GM12873 (cell line): ENCODE measurements at regions not wholly inside any gene's neighbourhood (a gene's known extent, or its start where the extent isn't known, plus 50 kb on each side); places are given as distances from the start of the nearest gene placed in this dataset.

Source experiments
- CTCF ChIP-seq: IDR thresholded peaks from 2 replicates; pipeline ENCODE4 v1.5.1; 2012; ENCODE audit warnings: low read depth, mild to moderate bottlenecking, moderate library complexity, low read length, control low read depth; ENCODE audit not compliant: insufficient read depth; ENCODE audit errors: missing control alignments

- no peak for TF ChIP-seq CTCF
Observed at GRCh38 chr12:107225635-107226034, 132.3 kb upstream of the CRY1 start.

- TF ChIP-seq CTCF, result no peak
Observed at GRCh38 chr12:107226126-107226525, 132.8 kb upstream of the CRY1 start.

- no peak for TF ChIP-seq CTCF
Observed at GRCh38 chr12:107228076-107228475, 134.7 kb upstream of the CRY1 start.

DNA sequence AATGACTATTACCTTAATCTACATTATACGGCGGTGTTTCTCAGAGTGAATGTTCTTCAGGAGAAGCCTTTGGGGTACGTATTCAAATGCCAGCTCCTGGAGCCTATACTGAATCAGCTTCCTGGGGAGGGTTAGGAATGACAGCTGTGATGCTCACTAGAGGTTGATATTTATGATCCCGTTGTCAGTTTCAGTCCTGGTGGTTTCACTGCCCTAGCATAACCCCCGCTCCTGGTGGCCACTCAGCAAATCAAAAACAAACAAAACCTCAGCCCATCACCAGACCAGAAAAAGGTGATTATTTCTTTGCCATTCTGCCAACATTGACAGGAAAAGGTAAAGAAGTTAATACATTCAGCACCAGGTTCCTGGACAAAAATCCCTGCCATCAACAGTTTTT is 136.5 kb upstream of the CRY1 start:
- TF ChIP-seq CTCF, result no peak

- TF ChIP-seq CTCF, result no peak
Observed at GRCh38 chr12:107231303-107231702, 138.0 kb upstream of the CRY1 start.

DNA sequence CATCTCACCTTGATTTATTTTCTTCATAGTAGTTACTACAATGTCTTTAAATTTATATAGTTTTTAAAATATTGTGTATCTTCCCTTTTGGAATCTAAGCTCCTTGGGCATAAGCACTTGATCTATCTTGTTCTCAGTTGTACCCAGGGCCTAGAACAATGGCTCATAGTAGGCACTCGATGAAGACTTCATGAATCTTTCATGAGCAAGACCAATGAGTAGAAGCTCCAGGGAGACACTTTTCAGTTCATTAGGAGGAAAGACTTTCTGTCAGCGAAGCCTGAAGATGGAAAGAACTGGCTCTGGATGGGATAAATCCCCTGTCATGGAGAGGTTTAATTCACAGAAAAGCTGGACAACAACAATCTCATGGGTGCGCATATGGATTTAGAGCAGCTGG is 140.2 kb upstream of the CRY1 start:
- no peak for TF ChIP-seq CTCF

- TF ChIP-seq CTCF, result no peak
Observed at GRCh38 chr12:107235600-107235999, 142.3 kb upstream of the CRY1 start.

- TF ChIP-seq CTCF, result no peak
Observed at GRCh38 chr12:107236824-107237511, 143.6 kb upstream of the CRY1 start.
